HepG2 (cell line): ENCODE measurements at regions not wholly inside any gene's neighbourhood (a gene's known extent, or its start where the extent isn't known, plus 50 kb on each side); places are given as distances from the start of the nearest gene placed in this dataset.

ENCODE experiments used
- ATAC-seq: fragments of 200-7000 bp; cut with Tn5 transposase; 3 replicates; pipeline ENCODE4 v1.9.1; 2020; ENCODE audit warnings: mild to moderate bottlenecking, moderate library complexity
- BruUV-seq: library from RNA; stranded (reverse); fragments of 400-500 nt; replicated peaks from 2 replicates; lab custom pipeline; 2021; lab: Mats Ljungman, UMichigan
- CTCF ChIA-PET: fragments of 300-600 bp; formaldehyde crosslinking; extraction: SDS; loops from one replicate; lab custom pipeline; 2021; ENCODE audit warnings: low total read pairs, inconsistent platforms, low intra/inter-chr PET ratio; lab: Yijun Ruan, JAX
- POLR2A ChIA-PET: fragments of 350-600 bp; sonication (Branson Sonifier 250); formaldehyde crosslinking; loops from one replicate; lab custom pipeline; 2020; ENCODE audit warnings: antibody characterized with exemption, inconsistent platforms; lab: Yijun Ruan, JAX
- DNase-seq: peaks from one replicate; pipeline ENCODE4 v3.0.0-alpha.2; 2015; ENCODE audit warnings: low spot score
- FAIRE-seq: peaks from 3 replicates; lab custom pipeline; 2011; peaks lifted over from hg19 to GRCh38; lab: Jason Lieb, UNC
- H2AFZ ChIP-seq: one replicate; pipeline ENCODE4 v1.6.1; 2011; ENCODE audit warnings: low read length, inconsistent platforms
- H3K27ac ChIP-seq: fragments of 300-600 bp; 3 replicates; pipeline ENCODE4 v1.8.0; 2011; ENCODE audit warnings: mixed run types, mild to moderate bottlenecking, mixed read lengths, low read length, inconsistent platforms; ENCODE audit not compliant: insufficient read depth; ENCODE audit errors: extremely low read length
- H3K27me3 ChIP-seq, 2 experiments: fragments of 200-600 bp in 1 of 2; 2 replicates in 1 of 2; 3 replicates in 1 of 2; pipeline versions ENCODE4 v1.6.0 to v1.8.0; 2011; ENCODE audit warnings: low read length in 2 of 2, mild to moderate bottlenecking in 2 of 2, moderate library complexity in 2 of 2, inconsistent platforms in 1 of 2; ENCODE audit not compliant: insufficient read depth in 2 of 2, control insufficient read depth in 1 of 2
- H3K36me3 ChIP-seq, 2 experiments: fragments of 200-600 bp in 1 of 2; replicated peaks in 1 of 2; 2 replicates in 1 of 2; 3 replicates in 1 of 2; pipeline versions ENCODE4 v1.5.1 to v1.8.0; 2011; ENCODE audit warnings: low read length in 2 of 2, inconsistent platforms in 1 of 2; ENCODE audit not compliant: insufficient read depth in 2 of 2, control insufficient read depth in 1 of 2
- H3K4me1 ChIP-seq: 2 replicates; pipeline ENCODE4 v1.5.1; 2012; ENCODE audit warnings: low read length, inconsistent platforms; ENCODE audit not compliant: insufficient read depth
- H3K4me2 ChIP-seq: 2 replicates; pipeline ENCODE4 v1.6.0; 2011; ENCODE audit warnings: low read depth, low read length, inconsistent platforms
- H3K4me3 ChIP-seq, 3 experiments: fragments of 200-600 bp in 1 of 3; sonication (generic), shearing (Covaris generic) in 1 of 3; replicated peaks in 1 of 3; 2 replicates each; pipeline ENCODE4 v1.5.1; 2011 to 2016; ENCODE audit warnings: low read length in 3 of 3, inconsistent platforms in 2 of 3, low read depth in 2 of 3, mild to moderate bottlenecking in 2 of 3, control low read depth in 1 of 3, mixed read lengths in 1 of 3; ENCODE audit not compliant: insufficient read depth in 1 of 3
- H3K79me2 ChIP-seq: one replicate; pipeline ENCODE4 v1.6.1; 2011; ENCODE audit warnings: low read length, inconsistent platforms; ENCODE audit not compliant: insufficient read depth
- H3K9ac ChIP-seq: 2 replicates; pipeline ENCODE4 v1.6.0; 2011; ENCODE audit warnings: mild to moderate bottlenecking, low read depth, low read length, inconsistent platforms; ENCODE audit not compliant: insufficient read depth
- H3K9me3 ChIP-seq: 2 replicates; pipeline ENCODE4 v1.5.1; 2012; ENCODE audit warnings: mild to moderate bottlenecking, low read length
- H4K20me1 ChIP-seq: 2 replicates; pipeline ENCODE4 v1.6.0; 2011; ENCODE audit warnings: inconsistent platforms, mild to moderate bottlenecking, low read length, moderate library complexity; ENCODE audit not compliant: insufficient read depth
- FIP1L1 ChIP-seq: fragments of 200-400 bp; formaldehyde crosslinking; IDR thresholded peaks from 2 replicates; pipeline ENCODE4 v1.6.1; 2018; ENCODE audit warnings: low read depth, mild to moderate bottlenecking, low read length, moderate library complexity, borderline replicate concordance; ENCODE audit not compliant: insufficient read depth
- FOXP4 ChIP-seq: sonication (generic); formaldehyde crosslinking; IDR thresholded peaks from 2 replicates; pipeline ENCODE4 v1.4.0; 2020; ENCODE audit warnings: missing genetic modification reagents
- GTF2F1 ChIP-seq: fragments of 150-350 bp; IDR thresholded peaks from 2 replicates; pipeline ENCODE4 v1.6.1; 2014; ENCODE audit warnings: low read length
- KLF9 ChIP-seq: IDR thresholded peaks from 2 replicates; pipeline ENCODE4 v1.6.1; 2016; ENCODE audit warnings: low read depth
- NFIB ChIP-seq: sonication (generic); formaldehyde crosslinking; IDR thresholded peaks from 2 replicates; pipeline ENCODE4 v1.9.0; 2021; ENCODE audit warnings: missing genetic modification reagents, mild to moderate bottlenecking, borderline replicate concordance
- PAX8 ChIP-seq: sonication (generic); formaldehyde crosslinking; IDR thresholded peaks from 2 replicates; pipeline ENCODE4 v1.8.0; 2022; ENCODE audit warnings: mild to moderate bottlenecking, missing genetic modification reagents, borderline replicate concordance
- PBX3 ChIP-seq: sonication (generic); formaldehyde crosslinking; IDR thresholded peaks from 2 replicates; pipeline ENCODE4 v1.8.1; 2023; ENCODE audit warnings: missing genetic modification reagents, inconsistent platforms, borderline replicate concordance
- SMYD3 ChIP-seq: sonication (generic); formaldehyde crosslinking; IDR thresholded peaks from 2 replicates; pipeline ENCODE4 v1.8.1; 2023; ENCODE audit warnings: mild to moderate bottlenecking, missing genetic modification reagents
- ZBTB37 ChIP-seq: sonication (generic); formaldehyde crosslinking; IDR thresholded peaks from 2 replicates; pipeline ENCODE4 v1.4.0; 2020; ENCODE audit warnings: mild to moderate bottlenecking, missing genetic modification reagents
- ZNF761 ChIP-seq: sonication (generic); formaldehyde crosslinking; conservative IDR thresholded peaks from 2 replicates; pipeline ENCODE4 v1.4.0; 2020; ENCODE audit warnings: mild to moderate bottlenecking, missing genetic modification reagents
- WGBS: methylation state at CpG from one replicate; pipeline ENCODE4 v1.1.6; 2017; ENCODE audit warnings: low lambda C conversion rate; 5-methylcytosine and 5-hydroxymethylcytosine counted together
- in situ Hi-C: cut with HindIII; loops from 2 replicates; pipeline ENCODE4 v1.10.0; 2017; ENCODE audit warnings: low pct_unique_long_range_greater_than_20kb; ENCODE audit not compliant: extremely low pct_ligation_motif_present
- intact Hi-C: fragments of 100-400 bp; cut with micrococcal nuclease; formaldehyde crosslinking; loops from one replicate; pipeline ENCODE4 v1.10.0; 2022; ENCODE audit not compliant: unreplicated experiment
- TF ChIP-seq, protein P1 (sequence below): sonication (generic); formaldehyde crosslinking; IDR thresholded peaks from 2 replicates; pipeline ENCODE4 v1.4.0; 2020; ENCODE audit warnings: missing genetic modification reagents, low read depth, mild to moderate bottlenecking, borderline replicate concordance
- TF ChIP-seq, protein P2 (sequence below): sonication (generic); formaldehyde crosslinking; IDR thresholded peaks from 2 replicates; pipeline ENCODE4 v1.5.0; 2020; ENCODE audit warnings: missing genetic modification reagents

GRCh38 chr11:109023036-109023435 is 358.2 kb downstream of the DDX10 start:
- Histone ChIP-seq H2AFZ (no peak overlapping the region), H3K4me1 (no peaks in the 10 kb centered on the region), H4K20me1 (no peaks in the 10 kb centered on the region), H3K9ac (no peak overlapping the region), H3K27me3 (no peaks in the 10 kb centered on the region), H3K9me3 (no peaks in the 10 kb centered on the region), H3K27ac (no peak overlapping the region), H3K79me2 (no peaks in the 10 kb centered on the region), H3K36me3 (no peaks in the 10 kb centered on the region)
- ATAC-seq = no peak
- no peak for DNase-seq
- in situ Hi-C loops = no loop called here
- ChIA-PET CTCF (no interaction called here), POLR2A (no interaction called here)
- no peak for FAIRE-seq
- TF ChIP-seq, protein P1, sequence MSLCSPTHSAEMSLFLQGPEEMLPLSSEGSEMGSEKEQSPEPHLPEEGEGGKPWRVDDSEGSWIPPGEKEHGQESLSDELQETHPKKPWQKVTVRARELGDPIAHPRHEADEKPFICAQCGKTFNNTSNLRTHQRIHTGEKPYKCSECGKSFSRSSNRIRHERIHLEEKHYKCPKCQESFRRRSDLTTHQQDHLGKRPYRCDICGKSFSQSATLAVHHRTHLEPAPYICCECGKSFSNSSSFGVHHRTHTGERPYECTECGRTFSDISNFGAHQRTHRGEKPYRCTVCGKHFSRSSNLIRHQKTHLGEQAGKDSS (CRISPR knock-in tag) = no peak
- TF ChIP-seq FOXP4 (no peak), PAX8 (CRISPR knock-in tag) (no peak), KLF9 (CRISPR knock-in tag) (no peak), PBX3 (CRISPR knock-in tag) (no peak), ZBTB37 (no peak), NFIB (CRISPR knock-in tag) (no peak), ZNF761 (no peak), GTF2F1 (no peak), FIP1L1 (no peak), SMYD3 (CRISPR knock-in tag) (no peak)
- TF ChIP-seq, protein P2, sequence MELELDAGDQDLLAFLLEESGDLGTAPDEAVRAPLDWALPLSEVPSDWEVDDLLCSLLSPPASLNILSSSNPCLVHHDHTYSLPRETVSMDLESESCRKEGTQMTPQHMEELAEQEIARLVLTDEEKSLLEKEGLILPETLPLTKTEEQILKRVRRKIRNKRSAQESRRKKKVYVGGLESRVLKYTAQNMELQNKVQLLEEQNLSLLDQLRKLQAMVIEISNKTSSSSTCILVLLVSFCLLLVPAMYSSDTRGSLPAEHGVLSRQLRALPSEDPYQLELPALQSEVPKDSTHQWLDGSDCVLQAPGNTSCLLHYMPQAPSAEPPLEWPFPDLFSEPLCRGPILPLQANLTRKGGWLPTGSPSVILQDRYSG (CRISPR knock-in tag) = no peak
- TF ChIP-seq, all 625 proteins: peak for 0
- WGBS = 32% methylated on average over 2 of the region's 2 CpGs
- intact Hi-C loops = no loop called here
- Histone ChIP-seq H3K4me2 (no peak overlapping the region), H3K4me3 (no peak overlapping the region)
- no TSS peak for BruUV-seq
